NOMO-1 treated with dmso at 0.1 percent for 144 hours (cell line): ENCODE measurements at regions not wholly inside any gene's neighbourhood (a gene's known extent, or its start where the extent isn't known, plus 50 kb on each side); places are given as distances from the start of the nearest gene placed in this dataset.
"Not testable (repeated sequence)": the region's sequence is repeated elsewhere in the genome, so short reads cannot be mapped to it uniquely, and the experiment has no call there.

Experiments
- DNase-seq: peaks from one replicate; lab custom pipeline; 2025; ENCODE audit not compliant: unreplicated experiment; lab: John Stamatoyannopoulos, UW

GRCh38 chr5:166804223-166804622 is 1487.2 kb upstream of the WWC1 start:
- not testable (repeated sequence) for DNase-seq

GRCh38 chr5:166804693-166805092 is 1486.8 kb upstream of the WWC1 start:
- DNase-seq, result not testable (repeated sequence)

- not testable (repeated sequence) for DNase-seq
Measured at GRCh38 chr5:166810093-166810658, 1481.3 kb upstream of the WWC1 start.

DNA sequence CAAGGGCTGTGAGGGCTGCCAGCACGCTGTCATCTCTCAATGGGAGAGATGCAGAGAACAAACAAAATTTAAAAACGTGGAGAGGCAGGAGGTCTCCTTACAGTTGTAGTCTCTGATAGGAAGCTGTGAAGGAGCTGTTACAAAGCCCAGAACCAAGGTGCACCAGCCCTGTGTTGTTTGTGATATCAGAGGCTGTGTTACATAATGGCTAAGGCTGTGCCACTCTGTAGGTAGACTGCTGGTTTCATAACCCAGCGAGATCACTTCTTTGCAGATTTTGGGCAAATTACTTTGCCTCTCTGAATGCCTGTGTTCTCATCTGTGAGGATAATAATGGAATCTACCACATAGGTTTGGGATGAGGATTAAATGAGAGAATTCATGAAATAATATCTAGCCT is 1480.7 kb upstream of the WWC1 start:
- no peak for DNase-seq

- no peak for DNase-seq
Measured at GRCh38 chr5:166823360-166823759, 1468.1 kb upstream of the WWC1 start.

- no peak for DNase-seq
Measured at GRCh38 chr5:166834246-166834645, 1457.2 kb upstream of the WWC1 start.

- no peak for DNase-seq
Measured at GRCh38 chr5:166845044-166845443, 1446.4 kb upstream of the WWC1 start.

- no peak for DNase-seq
Measured at GRCh38 chr5:166856791-166857190, 1434.7 kb upstream of the WWC1 start.

GRCh38 chr5:166860426-166860825 is 1431.0 kb upstream of the WWC1 start:
- DNase-seq, result no peak

DNA sequence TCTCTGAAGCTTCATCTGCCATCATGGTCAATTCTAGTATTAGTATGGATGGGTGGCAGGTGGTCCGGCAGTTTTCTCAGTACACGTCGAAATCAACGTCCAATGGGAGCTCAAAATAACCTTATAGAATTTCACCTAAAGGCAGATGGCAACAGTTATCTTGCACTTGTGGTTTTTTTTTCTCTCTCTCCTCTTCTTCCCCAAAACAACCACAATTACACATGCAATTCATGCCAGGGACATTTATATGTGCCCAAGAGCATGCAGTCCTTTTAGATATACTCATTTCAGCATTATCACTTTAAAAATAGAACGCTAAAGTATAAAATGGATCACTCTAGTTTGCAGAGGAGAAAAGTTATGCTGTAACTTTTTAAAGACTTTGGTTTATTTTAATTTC is 1428.9 kb upstream of the WWC1 start:
- no peak for DNase-seq

GRCh38 chr5:166865206-166865605 is 1426.2 kb upstream of the WWC1 start:
- no peak for DNase-seq

DNA sequence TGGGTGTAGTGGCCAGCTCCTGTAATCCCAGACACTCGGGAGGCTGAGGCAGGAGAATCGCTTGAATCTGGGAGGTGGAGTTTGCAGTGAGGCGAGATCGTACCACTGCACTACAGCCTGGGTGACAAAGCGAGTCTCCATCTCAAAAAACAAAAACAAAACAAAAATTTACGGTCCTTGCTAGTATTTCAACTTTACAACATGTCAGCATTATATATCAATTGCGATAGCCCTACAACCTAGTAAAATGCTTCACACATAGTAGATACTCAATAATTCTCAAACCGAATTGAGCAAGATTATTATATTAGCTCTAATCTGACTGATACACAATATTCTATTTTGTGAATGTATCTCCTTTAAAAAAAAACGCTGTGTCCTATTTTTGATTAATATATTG is 1411.0 kb upstream of the WWC1 start:
- no peak for DNase-seq

GRCh38 chr5:166881802-166882201 is 1409.6 kb upstream of the WWC1 start:
- no peak for DNase-seq

DNA sequence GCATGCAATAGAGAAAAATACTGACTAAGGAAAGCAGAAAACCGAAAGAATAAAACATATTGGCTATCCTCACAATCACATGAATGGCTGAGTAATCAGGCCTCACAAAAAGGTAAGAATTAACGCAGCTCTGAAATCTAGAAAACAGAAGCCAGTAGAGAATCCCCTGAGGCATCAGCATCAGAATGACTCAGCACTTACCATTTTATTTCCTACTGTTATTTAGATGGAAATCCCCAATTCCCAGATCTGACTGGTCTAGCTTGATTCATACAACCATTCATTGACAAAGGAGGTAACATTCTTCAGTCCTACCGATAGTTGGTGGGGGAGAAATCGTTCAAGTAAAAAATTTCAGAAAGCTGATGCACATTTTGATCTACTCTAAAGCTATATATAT is 1408.4 kb upstream of the WWC1 start:
- DNase-seq, result no peak

DNA sequence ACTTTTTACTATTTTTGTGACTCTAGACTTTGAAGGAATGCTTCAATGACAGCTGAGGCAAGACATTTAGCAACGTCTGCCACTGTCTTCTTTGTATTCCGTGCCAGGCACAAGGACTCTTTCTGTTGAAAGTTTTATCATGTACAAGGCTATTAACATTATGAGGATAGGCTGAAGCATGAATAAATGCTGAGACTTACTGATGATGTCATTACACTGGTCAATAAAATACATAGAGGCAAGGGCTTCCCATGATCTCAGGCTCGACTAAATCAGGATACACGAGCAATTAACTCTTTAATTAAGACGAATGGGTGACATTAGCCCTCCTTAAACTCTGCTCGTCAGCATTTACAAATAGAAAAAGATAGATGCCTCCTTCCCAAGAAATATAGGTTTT is 1393.3 kb upstream of the WWC1 start:
- DNase-seq, result no peak

- no peak for DNase-seq
Measured at GRCh38 chr5:166899343-166899742, 1392.1 kb upstream of the WWC1 start.

DNA sequence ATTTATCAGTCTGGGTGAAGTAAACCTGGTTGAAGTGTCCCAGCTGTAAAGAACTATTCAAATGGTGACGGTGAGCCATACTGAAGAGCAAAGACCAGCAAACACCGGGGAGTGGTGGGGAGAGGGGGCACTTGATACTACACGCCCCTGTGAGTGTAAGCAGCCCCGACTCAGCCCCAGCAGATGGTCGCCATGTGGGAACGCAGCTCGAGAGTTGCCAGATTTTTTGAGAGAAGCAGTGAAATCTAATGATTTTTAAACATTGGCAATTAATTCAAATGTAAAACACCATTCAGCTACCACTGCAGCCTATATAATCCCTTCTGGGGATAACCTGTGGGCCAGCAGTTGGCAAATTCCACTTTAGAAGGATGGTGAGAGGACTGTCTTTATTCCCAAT is 1386.9 kb upstream of the WWC1 start:
- DNase-seq, result no peak

GRCh38 chr5:166906991-166907713 is 1384.3 kb upstream of the WWC1 start:
- DNase-seq, result no peak

DNA sequence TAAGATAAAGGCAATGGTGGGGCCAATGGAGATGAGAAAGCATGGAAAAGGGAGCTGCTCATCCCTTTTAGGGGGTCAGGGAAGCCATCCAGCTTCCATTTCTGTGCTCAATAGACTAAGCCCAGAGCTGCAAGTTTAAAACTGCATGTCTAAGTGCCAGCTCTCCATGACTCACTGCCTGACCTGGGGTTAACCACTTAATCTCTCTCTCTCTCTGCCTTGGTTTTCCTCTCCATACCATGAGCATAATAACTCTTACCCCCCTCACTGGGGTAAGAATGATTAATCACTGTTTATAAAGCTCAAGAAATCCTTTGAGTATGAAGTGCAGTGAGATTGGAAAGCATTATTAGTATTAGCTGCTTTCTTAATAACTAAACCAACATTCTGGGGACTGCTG is 1382.4 kb upstream of the WWC1 start:
- DNase-seq, result no peak

- DNase-seq, result no peak
Measured at GRCh38 chr5:166909926-166910325, 1381.5 kb upstream of the WWC1 start.

GRCh38 chr5:166910995-166911394 is 1380.5 kb upstream of the WWC1 start:
- DNase-seq, result no peak

DNA sequence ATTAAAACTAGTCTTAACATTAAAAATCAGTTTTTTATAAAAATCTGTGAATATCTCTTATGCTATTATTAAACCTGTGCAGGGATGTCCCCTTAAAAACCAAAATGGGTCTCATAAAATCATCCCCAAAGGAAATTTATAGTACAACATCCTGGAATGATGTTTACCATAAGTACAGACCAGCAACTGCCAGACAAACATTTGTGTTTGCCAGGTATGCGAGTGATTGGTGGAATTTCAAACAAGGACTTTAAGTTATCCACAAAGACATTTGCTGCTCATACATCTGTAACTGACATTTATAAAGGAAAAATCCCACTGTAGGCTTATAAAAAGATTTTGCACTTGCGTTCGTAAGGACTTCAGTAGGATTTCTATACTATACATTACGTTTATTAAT is 1375.4 kb upstream of the WWC1 start:
- no peak for DNase-seq

GRCh38 chr5:166926138-166926537 is 1365.3 kb upstream of the WWC1 start:
- no peak for DNase-seq
